HepG2 (cell line): ENCODE measurements at regions not wholly inside any gene's neighbourhood (a gene's known extent, or its start where the extent isn't known, plus 50 kb on each side); places are given as distances from the start of the nearest gene placed in this dataset.

Source experiments
- ATAC-seq: fragments of 200-7000 bp; cut with Tn5 transposase; 3 replicates; pipeline ENCODE4 v1.9.1; 2020; ENCODE audit warnings: mild to moderate bottlenecking, moderate library complexity
- BruUV-seq: library from RNA; stranded (reverse); fragments of 400-500 nt; replicated peaks from 2 replicates; lab custom pipeline; 2021; lab: Mats Ljungman, UMichigan
- CTCF ChIA-PET: fragments of 300-600 bp; formaldehyde crosslinking; extraction: SDS; loops from one replicate; lab custom pipeline; 2021; ENCODE audit warnings: low total read pairs, inconsistent platforms, low intra/inter-chr PET ratio; lab: Yijun Ruan, JAX
- POLR2A ChIA-PET: fragments of 350-600 bp; sonication (Branson Sonifier 250); formaldehyde crosslinking; loops from one replicate; lab custom pipeline; 2020; ENCODE audit warnings: antibody characterized with exemption, inconsistent platforms; lab: Yijun Ruan, JAX
- DNase-seq: peaks from one replicate; pipeline ENCODE4 v3.0.0-alpha.2; 2015; ENCODE audit warnings: low spot score
- FAIRE-seq: peaks from 3 replicates; lab custom pipeline; 2011; peaks lifted over from hg19 to GRCh38; lab: Jason Lieb, UNC
- H2AFZ ChIP-seq: one replicate; pipeline ENCODE4 v1.6.1; 2011; ENCODE audit warnings: low read length, inconsistent platforms
- H3K27ac ChIP-seq: fragments of 300-600 bp; 3 replicates; pipeline ENCODE4 v1.8.0; 2011; ENCODE audit warnings: mixed run types, mild to moderate bottlenecking, mixed read lengths, low read length, inconsistent platforms; ENCODE audit not compliant: insufficient read depth; ENCODE audit errors: extremely low read length
- H3K27me3 ChIP-seq, 2 experiments: fragments of 200-600 bp in 1 of 2; 2 replicates in 1 of 2; 3 replicates in 1 of 2; pipeline versions ENCODE4 v1.6.0 to v1.8.0; 2011; ENCODE audit warnings: low read length in 2 of 2, mild to moderate bottlenecking in 2 of 2, moderate library complexity in 2 of 2, inconsistent platforms in 1 of 2; ENCODE audit not compliant: insufficient read depth in 2 of 2, control insufficient read depth in 1 of 2
- H3K36me3 ChIP-seq, 2 experiments: fragments of 200-600 bp in 1 of 2; replicated peaks in 1 of 2; 2 replicates in 1 of 2; 3 replicates in 1 of 2; pipeline versions ENCODE4 v1.5.1 to v1.8.0; 2011; ENCODE audit warnings: low read length in 2 of 2, inconsistent platforms in 1 of 2; ENCODE audit not compliant: insufficient read depth in 2 of 2, control insufficient read depth in 1 of 2
- H3K4me1 ChIP-seq: 2 replicates; pipeline ENCODE4 v1.5.1; 2012; ENCODE audit warnings: low read length, inconsistent platforms; ENCODE audit not compliant: insufficient read depth
- H3K4me2 ChIP-seq: 2 replicates; pipeline ENCODE4 v1.6.0; 2011; ENCODE audit warnings: low read depth, low read length, inconsistent platforms
- H3K4me3 ChIP-seq, 3 experiments: fragments of 200-600 bp in 1 of 3; sonication (generic), shearing (Covaris generic) in 1 of 3; replicated peaks in 1 of 3; 2 replicates each; pipeline ENCODE4 v1.5.1; 2011 to 2016; ENCODE audit warnings: low read length in 3 of 3, inconsistent platforms in 2 of 3, low read depth in 2 of 3, mild to moderate bottlenecking in 2 of 3, control low read depth in 1 of 3, mixed read lengths in 1 of 3; ENCODE audit not compliant: insufficient read depth in 1 of 3
- H3K79me2 ChIP-seq: one replicate; pipeline ENCODE4 v1.6.1; 2011; ENCODE audit warnings: low read length, inconsistent platforms; ENCODE audit not compliant: insufficient read depth
- H3K9ac ChIP-seq: 2 replicates; pipeline ENCODE4 v1.6.0; 2011; ENCODE audit warnings: mild to moderate bottlenecking, low read depth, low read length, inconsistent platforms; ENCODE audit not compliant: insufficient read depth
- H3K9me3 ChIP-seq: 2 replicates; pipeline ENCODE4 v1.5.1; 2012; ENCODE audit warnings: mild to moderate bottlenecking, low read length
- H4K20me1 ChIP-seq: 2 replicates; pipeline ENCODE4 v1.6.0; 2011; ENCODE audit warnings: inconsistent platforms, mild to moderate bottlenecking, low read length, moderate library complexity; ENCODE audit not compliant: insufficient read depth
- CEBPG ChIP-seq: IDR thresholded peaks from 2 replicates; pipeline ENCODE4 v1.6.1; 2016
- CHD4 ChIP-seq: fragments of 200-600 bp; sonication (generic); IDR thresholded peaks from 2 replicates; pipeline ENCODE4 v1.7.0; 2017; ENCODE audit warnings: mild to moderate bottlenecking, low read length, borderline replicate concordance
- GATAD1 ChIP-seq: IDR thresholded peaks from 2 replicates; pipeline ENCODE4 v1.6.1; 2016; ENCODE audit warnings: missing genetic modification reagents, missing compliant biosample characterization
- KAT7 ChIP-seq: IDR thresholded peaks from 2 replicates; pipeline ENCODE4 v1.6.1; 2018; ENCODE audit warnings: borderline replicate concordance, missing compliant biosample characterization
- KDM2A ChIP-seq: sonication (generic); formaldehyde crosslinking; IDR thresholded peaks from 2 replicates; pipeline ENCODE4 v1.4.0; 2020; ENCODE audit warnings: low read depth, missing genetic modification reagents, borderline replicate concordance
- MIXL1 ChIP-seq: IDR thresholded peaks from 2 replicates; pipeline ENCODE4 v1.6.1; 2016
- NAIF1 ChIP-seq: sonication (generic); formaldehyde crosslinking; IDR thresholded peaks from 2 replicates; pipeline ENCODE4 v1.5.0; 2020; ENCODE audit warnings: mild to moderate bottlenecking, missing genetic modification reagents, borderline replicate concordance
- PCBP2 ChIP-seq: fragments of 200-400 bp; formaldehyde crosslinking; optimal IDR thresholded peaks from 2 replicates; pipeline ENCODE3; 2018; ENCODE audit warnings: low read length, low read depth; ENCODE audit not compliant: poor library complexity, severe bottlenecking
- SMC3 ChIP-seq: IDR thresholded peaks from 2 replicates; pipeline ENCODE4 v1.6.1; 2011; ENCODE audit warnings: low read length, improper control_type of control experiment
- YEATS4 ChIP-seq: sonication (generic); formaldehyde crosslinking; IDR thresholded peaks from 2 replicates; pipeline ENCODE4 v1.4.0; 2020; ENCODE audit warnings: missing genetic modification reagents, borderline replicate concordance
- ZNF549 ChIP-seq: sonication (generic); formaldehyde crosslinking; IDR thresholded peaks from 2 replicates; pipeline ENCODE4 v1.5.0; 2020; ENCODE audit warnings: missing genetic modification reagents
- ZNF605 ChIP-seq: sonication (generic); formaldehyde crosslinking; IDR thresholded peaks from 2 replicates; pipeline ENCODE4 v1.8.0; 2022; ENCODE audit warnings: mild to moderate bottlenecking, missing genetic modification reagents
- WGBS: methylation state at CpG from one replicate; pipeline ENCODE4 v1.1.6; 2017; ENCODE audit warnings: low lambda C conversion rate; 5-methylcytosine and 5-hydroxymethylcytosine counted together
- in situ Hi-C: cut with HindIII; loops from 2 replicates; pipeline ENCODE4 v1.10.0; 2017; ENCODE audit warnings: low pct_unique_long_range_greater_than_20kb; ENCODE audit not compliant: extremely low pct_ligation_motif_present
- intact Hi-C: fragments of 100-400 bp; cut with micrococcal nuclease; formaldehyde crosslinking; loops from one replicate; pipeline ENCODE4 v1.10.0; 2022; ENCODE audit not compliant: unreplicated experiment
- TF ChIP-seq, protein P1 (sequence below): sonication (generic); formaldehyde crosslinking; IDR thresholded peaks from 2 replicates; pipeline ENCODE4 v1.5.0; 2020; ENCODE audit warnings: missing genetic modification reagents
- TF ChIP-seq, protein P2 (sequence below): IDR thresholded peaks from 2 replicates; pipeline ENCODE4 v1.6.1; 2012; ENCODE audit warnings: low read length, improper control_type of control experiment

DNA sequence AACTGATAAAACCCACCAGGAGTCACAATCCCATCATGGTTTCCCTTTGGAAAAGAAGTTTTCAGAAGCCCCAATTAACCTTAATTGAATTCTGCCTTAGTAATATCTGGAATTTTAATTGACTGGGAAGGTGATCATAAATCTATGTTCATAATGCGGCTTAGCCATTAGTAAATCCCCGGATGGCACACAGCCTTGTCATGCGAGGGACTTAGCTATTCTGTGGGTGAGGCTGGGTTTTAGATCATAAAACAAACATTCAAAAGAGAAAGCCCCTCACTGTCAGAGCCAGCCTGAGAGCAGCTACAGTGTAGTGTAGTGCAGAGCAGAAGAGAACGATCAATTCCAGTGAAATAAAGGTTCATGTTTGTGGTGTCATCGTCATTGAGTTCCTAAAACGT, 124.0 kb upstream of the NOCT start:
- no peak overlapping the region for H3K4me2 ChIP-seq
- no peak overlapping the region for H2AFZ ChIP-seq
- ATAC-seq (no peak), DNase-seq (no peak), FAIRE-seq (no peak)
- no peak overlapping the region for H3K9ac ChIP-seq
- no TSS peak for BruUV-seq
- H3K27ac ChIP-seq: no peak overlapping the region
- H3K9me3 ChIP-seq: no peaks in the 10 kb centered on the region
- 47% methylated on average over 6 of the region's 6 CpGs for WGBS
- intact Hi-C loops (no loop called here), in situ Hi-C loops (no loop called here)
- POLR2A ChIA-PET: no interaction called here
- H3K4me3 ChIP-seq: no peak overlapping the region
- CTCF ChIA-PET: no interaction called here
- no peaks in the 10 kb centered on the region for H3K27me3 ChIP-seq
- no peaks in the 10 kb centered on the region for H4K20me1 ChIP-seq
- H3K4me1 ChIP-seq: no peaks in the 10 kb centered on the region
- no peak for TF ChIP-seq CHD4
- TF ChIP-seq SMC3: no peak
- TF ChIP-seq NAIF1 (CRISPR knock-in tag): no peak
- no peak for TF ChIP-seq CEBPG (CRISPR knock-in tag)
- no peaks in the 10 kb centered on the region for H3K36me3 ChIP-seq
- H3K79me2 ChIP-seq: no peaks in the 10 kb centered on the region

DNA sequence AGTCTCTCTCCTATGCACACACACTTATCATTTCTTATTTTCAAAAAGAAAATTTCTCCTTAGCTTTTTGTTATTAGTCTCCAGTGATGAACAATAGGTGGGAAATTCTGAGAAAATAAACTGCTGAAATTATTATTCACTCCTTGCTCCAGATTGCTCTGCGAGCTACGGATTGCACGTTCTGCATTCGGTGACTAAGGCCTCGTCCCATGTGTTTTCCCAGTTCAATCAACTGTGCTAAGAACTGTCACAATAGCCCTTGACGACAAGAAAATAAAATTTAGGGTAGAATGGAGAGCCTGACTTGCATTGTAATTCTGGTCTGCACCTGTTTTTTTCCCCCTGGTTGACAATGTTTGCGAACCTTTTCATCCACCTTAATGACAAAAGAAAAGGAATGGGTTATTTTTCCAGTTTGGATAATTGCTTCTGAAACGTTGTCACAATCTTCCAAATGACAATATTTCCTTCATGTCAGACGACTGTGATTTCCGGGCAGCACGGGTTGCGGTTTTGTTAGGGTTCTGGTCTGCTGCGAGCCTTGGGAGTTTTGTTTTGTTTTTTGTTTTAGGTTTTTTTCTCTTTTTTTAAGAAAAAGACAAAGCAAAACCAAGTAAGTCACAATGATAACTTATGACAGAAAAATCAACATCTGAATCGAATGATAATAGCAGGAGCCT, 124.5 kb upstream of the NOCT start:
- WGBS: 47% methylated on average over 14 of the region's 14 CpGs
- BruUV-seq: no TSS peak
- no peak for ATAC-seq

More for the DNA sequence above, 124.5 kb upstream of the NOCT start:
- FAIRE-seq (no peak), DNase-seq (no peak)
- no peak overlapping the region for H3K9ac ChIP-seq
- H4K20me1 ChIP-seq: no peaks in the 10 kb centered on the region
- H3K4me2 ChIP-seq: no peak overlapping the region
- H3K9me3 ChIP-seq: no peaks in the 10 kb centered on the region
- no peaks in the 10 kb centered on the region for H3K4me1 ChIP-seq
- intact Hi-C loops (no loop called here), in situ Hi-C loops (no loop called here)
- ChIA-PET POLR2A (no interaction called here), CTCF (no interaction called here)
- TF ChIP-seq ZNF605 (CRISPR knock-in tag): no peak
- TF ChIP-seq KAT7: no peak
- TF ChIP-seq, protein P1, sequence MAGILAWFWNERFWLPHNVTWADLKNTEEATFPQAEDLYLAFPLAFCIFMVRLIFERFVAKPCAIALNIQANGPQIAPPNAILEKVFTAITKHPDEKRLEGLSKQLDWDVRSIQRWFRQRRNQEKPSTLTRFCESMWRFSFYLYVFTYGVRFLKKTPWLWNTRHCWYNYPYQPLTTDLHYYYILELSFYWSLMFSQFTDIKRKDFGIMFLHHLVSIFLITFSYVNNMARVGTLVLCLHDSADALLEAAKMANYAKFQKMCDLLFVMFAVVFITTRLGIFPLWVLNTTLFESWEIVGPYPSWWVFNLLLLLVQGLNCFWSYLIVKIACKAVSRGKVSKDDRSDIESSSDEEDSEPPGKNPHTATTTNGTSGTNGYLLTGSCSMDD (CRISPR knock-in tag): no peak
- TF ChIP-seq, protein P2, sequence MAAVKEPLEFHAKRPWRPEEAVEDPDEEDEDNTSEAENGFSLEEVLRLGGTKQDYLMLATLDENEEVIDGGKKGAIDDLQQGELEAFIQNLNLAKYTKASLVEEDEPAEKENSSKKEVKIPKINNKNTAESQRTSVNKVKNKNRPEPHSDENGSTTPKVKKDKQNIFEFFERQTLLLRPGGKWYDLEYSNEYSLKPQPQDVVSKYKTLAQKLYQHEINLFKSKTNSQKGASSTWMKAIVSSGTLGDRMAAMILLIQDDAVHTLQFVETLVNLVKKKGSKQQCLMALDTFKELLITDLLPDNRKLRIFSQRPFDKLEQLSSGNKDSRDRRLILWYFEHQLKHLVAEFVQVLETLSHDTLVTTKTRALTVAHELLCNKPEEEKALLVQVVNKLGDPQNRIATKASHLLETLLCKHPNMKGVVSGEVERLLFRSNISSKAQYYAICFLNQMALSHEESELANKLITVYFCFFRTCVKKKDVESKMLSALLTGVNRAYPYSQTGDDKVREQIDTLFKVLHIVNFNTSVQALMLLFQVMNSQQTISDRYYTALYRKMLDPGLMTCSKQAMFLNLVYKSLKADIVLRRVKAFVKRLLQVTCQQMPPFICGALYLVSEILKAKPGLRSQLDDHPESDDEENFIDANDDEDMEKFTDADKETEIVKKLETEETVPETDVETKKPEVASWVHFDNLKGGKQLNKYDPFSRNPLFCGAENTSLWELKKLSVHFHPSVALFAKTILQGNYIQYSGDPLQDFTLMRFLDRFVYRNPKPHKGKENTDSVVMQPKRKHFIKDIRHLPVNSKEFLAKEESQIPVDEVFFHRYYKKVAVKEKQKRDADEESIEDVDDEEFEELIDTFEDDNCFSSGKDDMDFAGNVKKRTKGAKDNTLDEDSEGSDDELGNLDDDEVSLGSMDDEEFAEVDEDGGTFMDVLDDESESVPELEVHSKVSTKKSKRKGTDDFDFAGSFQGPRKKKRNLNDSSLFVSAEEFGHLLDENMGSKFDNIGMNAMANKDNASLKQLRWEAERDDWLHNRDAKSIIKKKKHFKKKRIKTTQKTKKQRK: no peak
- no peak for TF ChIP-seq GATAD1
- TF ChIP-seq PCBP2: no peak
- no peak for TF ChIP-seq YEATS4
- no peak for TF ChIP-seq ZNF549 (CRISPR knock-in tag)
- TF ChIP-seq KDM2A (CRISPR knock-in tag): no peak
- TF ChIP-seq MIXL1 (CRISPR knock-in tag): no peak
- H3K36me3 ChIP-seq: no peaks in the 10 kb centered on the region
- H3K4me3 ChIP-seq: no peak overlapping the region
- H3K79me2 ChIP-seq: no peaks in the 10 kb centered on the region
- H3K27me3 ChIP-seq: no peaks in the 10 kb centered on the region
- H3K27ac ChIP-seq: no peak overlapping the region
- H2AFZ ChIP-seq: no peak overlapping the region
